ENCODE measurements at regions not wholly inside any gene's neighbourhood (a gene's known extent, or its start where the extent isn't known, plus 50 kb on each side); places are given as distances from the start of the nearest gene placed in this dataset.

GRCh38 chr10:94069884-94070283 lies 76.2 kb downstream of the PLCE1 start:
- Mint-ChIP-seq H3K27me3 (ENCODE audit: low read depth in 3 of 3) (peaks cover 0 to 9% (median 4%) of the 10 kb centered on the region in 3 donors), H3K36me3 (no peaks in the 10 kb centered on the region), H3K4me1 (no peaks in the 10 kb centered on the region), H3K9me3 (peaks cover 0 to 8% (median 1%) of the 10 kb centered on the region in 7 donors), H3K4me3 (no peak overlapping the region), H3K27ac (no peak overlapping the region)
- DNase-seq = no peak
- H3K9me3 ChIP-seq (replicated peaks in 1 of 2; ENCODE audit: control insufficient read depth in 1 of 2, insufficient read depth in 1 of 2, low read length in 2 of 2) = no peaks in the 10 kb centered on the region
- TF ChIP-seq CTCF (IDR thresholded peaks at IDR 0.05) = no peak
- H2AFZ ChIP-seq (ENCODE audit: insufficient read depth, low read depth, low read length, poor library complexity, severe bottlenecking) = no peak overlapping the region
- H3K27ac ChIP-seq (ENCODE audit: low read depth in 1 of 2, low read length in 2 of 2) = no peak overlapping the region
- no peaks in the 10 kb centered on the region for H3K27me3 ChIP-seq (ENCODE audit: control insufficient read depth in 2 of 2, insufficient read depth in 2 of 2, low read length in 2 of 2)
- H3K36me3 ChIP-seq (replicated peaks in 1 of 2; ENCODE audit: control insufficient read depth in 1 of 2, insufficient read depth in 2 of 2, low read length in 2 of 2) = no peaks in the 10 kb centered on the region
- no peaks in the 10 kb centered on the region for H3K4me1 ChIP-seq (ENCODE audit: control insufficient read depth in 1 of 2, insufficient read depth in 2 of 2, low read length in 2 of 2)
- no peaks in the 10 kb centered on the region for H3K79me2 ChIP-seq (ENCODE audit: insufficient read depth, low read length)
- H3K9ac ChIP-seq (ENCODE audit: insufficient read depth, low read length, poor library complexity, severe bottlenecking) = no peak overlapping the region
- no CpG with 5 or more reads among the region's 2 CpGs for WGBS (ENCODE audit: insufficient coverage)
- H4K20me1 ChIP-seq (ENCODE audit: insufficient read depth, low read length) = no peaks in the 10 kb centered on the region
- H3K4me2 ChIP-seq (replicated peaks; ENCODE audit: extremely low read depth, low read length, poor library complexity, severe bottlenecking) = no peak overlapping the region
- H3K4me3 ChIP-seq (replicated peaks in 1 of 3; ENCODE audit: low read depth in 2 of 3, low read length in 3 of 3) = no peak overlapping the region
- intact Hi-C loops (cut with micrococcal nuclease) = no loop called here

- intact Hi-C loops (cut with micrococcal nuclease) = no loop called here
- DNase-seq = no peak
- Histone ChIP-seq H3K4me1 (ENCODE audit: control insufficient read depth in 1 of 2, insufficient read depth in 2 of 2, low read length in 2 of 2) (no peaks in the 10 kb centered on the region), H3K79me2 (ENCODE audit: insufficient read depth, low read length) (no peaks in the 10 kb centered on the region), H3K27me3 (ENCODE audit: control insufficient read depth in 2 of 2, insufficient read depth in 2 of 2, low read length in 2 of 2) (no peaks in the 10 kb centered on the region), H3K4me2 (replicated peaks; ENCODE audit: extremely low read depth, low read length, poor library complexity, severe bottlenecking) (no peak overlapping the region), H3K27ac (ENCODE audit: low read depth in 1 of 2, low read length in 2 of 2) (no peak overlapping the region), H3K36me3 (replicated peaks in 1 of 2; ENCODE audit: control insufficient read depth in 1 of 2, insufficient read depth in 2 of 2, low read length in 2 of 2) (no peaks in the 10 kb centered on the region), H3K4me3 (replicated peaks in 1 of 3; ENCODE audit: low read depth in 2 of 3, low read length in 3 of 3) (no peak overlapping the region), H4K20me1 (ENCODE audit: insufficient read depth, low read length) (no peaks in the 10 kb centered on the region), H3K9me3 (replicated peaks in 1 of 2; ENCODE audit: control insufficient read depth in 1 of 2, insufficient read depth in 1 of 2, low read length in 2 of 2) (no peaks in the 10 kb centered on the region), H2AFZ (ENCODE audit: insufficient read depth, low read depth, low read length, poor library complexity, severe bottlenecking) (no peak overlapping the region), H3K9ac (ENCODE audit: insufficient read depth, low read length, poor library complexity, severe bottlenecking) (no peak overlapping the region)
- peaks cover 0 to 7% (median 6%) of the 10 kb centered on the region in 3 donors for H3K27me3 Mint-ChIP-seq (ENCODE audit: low read depth in 3 of 3)
- no peak for TF ChIP-seq CTCF (IDR thresholded peaks at IDR 0.05)
- no CpG with 5 or more reads among the region's 1 CpG for WGBS (ENCODE audit: insufficient coverage)
- no peaks in the 10 kb centered on the region for H3K4me1 Mint-ChIP-seq
- no peak overlapping the region for H3K4me3 Mint-ChIP-seq
- peaks cover 0 to 8% (median 1%) of the 10 kb centered on the region in 7 donors for H3K9me3 Mint-ChIP-seq
- H3K27ac Mint-ChIP-seq = no peak overlapping the region
- H3K36me3 Mint-ChIP-seq = no peaks in the 10 kb centered on the region
Observed at GRCh38 chr10:94074462-94074861, 80.7 kb downstream of the PLCE1 start.

Data from CD14-positive monocyte (primary cell).